ENCODE measurements at regions not wholly inside any gene's neighbourhood (a gene's known extent, or its start where the extent isn't known, plus 50 kb on each side); places are given as distances from the start of the nearest gene placed in this dataset.

GRCh38 chr2:192277494-192278109, 82.9 kb upstream of the TMEFF2 start:
- no peak for TF ChIP-seq GATAD1 (CRISPR knock-in tag; IDR thresholded peaks at IDR 0.05)
- TF ChIP-seq ZNF792 (CRISPR knock-in tag; IDR thresholded peaks at IDR 0.05), result no peak
